IPS-NIHi11 (cell line): ENCODE measurements at regions not wholly inside any gene's neighbourhood (a gene's known extent, or its start where the extent isn't known, plus 50 kb on each side); places are given as distances from the start of the nearest gene placed in this dataset.
A peak's percentile ranks its signal among the peaks of the same experiment; 100 is the strongest.

Source experiments
- DNase-seq: peaks from one replicate; pipeline ENCODE4 v3.0.0; 2012; ENCODE audit warnings: mixed read lengths, low spot score

- no peak for DNase-seq
Measured at GRCh38 chr11:119547511-119547910, 124.5 kb upstream of the THY1 start.

- DNase-seq: no peak
Measured at GRCh38 chr11:119545978-119546915, 123.3 kb upstream of the THY1 start.

GRCh38 chr11:119540370-119541125, 117.6 kb upstream of the THY1 start:
- no peak for DNase-seq

- no peak for DNase-seq
Measured at GRCh38 chr11:119539583-119539982, 116.6 kb upstream of the THY1 start.

GRCh38 chr11:119538753-119539152, 115.8 kb upstream of the THY1 start:
- DNase-seq: no peak

- no peak for DNase-seq
Measured at GRCh38 chr11:119537306-119538253, 114.6 kb upstream of the THY1 start.

- no peak for DNase-seq
Measured at GRCh38 chr11:119536801-119537200, 113.8 kb upstream of the THY1 start.

GRCh38 chr11:119533921-119534736, 111.2 kb upstream of the THY1 start:
- peak; percentile 86 for DNase-seq

GRCh38 chr11:119533462-119533861, 110.5 kb upstream of the THY1 start:
- DNase-seq: no peak

- no peak for DNase-seq
Measured at GRCh38 chr11:119532551-119532950, 109.6 kb upstream of the THY1 start.

GRCh38 chr11:119531623-119532022, 108.7 kb upstream of the THY1 start:
- DNase-seq: no peak

- DNase-seq: no peak
Measured at GRCh38 chr11:119531056-119531455, 108.1 kb upstream of the THY1 start.

- DNase-seq: no peak
Measured at GRCh38 chr11:119530509-119530908, 107.5 kb upstream of the THY1 start.

- DNase-seq: no peak
Measured at GRCh38 chr11:119529936-119530335, 107.0 kb upstream of the THY1 start.

GRCh38 chr11:119529063-119529845, 106.3 kb upstream of the THY1 start:
- DNase-seq: no peak

- DNase-seq: no peak
Measured at GRCh38 chr11:119525867-119526196, 102.9 kb upstream of the THY1 start.

GRCh38 chr11:119525180-119525866, 102.4 kb upstream of the THY1 start:
- no peak for DNase-seq

GRCh38 chr11:119523539-119524157, 100.7 kb upstream of the THY1 start:
- no peak for DNase-seq

GRCh38 chr11:119522609-119523008, 99.6 kb upstream of the THY1 start:
- DNase-seq: no peak
